ENCODE measurements at regions not wholly inside any gene's neighbourhood (a gene's known extent, or its start where the extent isn't known, plus 50 kb on each side); places are given as distances from the start of the nearest gene placed in this dataset.

DNA sequence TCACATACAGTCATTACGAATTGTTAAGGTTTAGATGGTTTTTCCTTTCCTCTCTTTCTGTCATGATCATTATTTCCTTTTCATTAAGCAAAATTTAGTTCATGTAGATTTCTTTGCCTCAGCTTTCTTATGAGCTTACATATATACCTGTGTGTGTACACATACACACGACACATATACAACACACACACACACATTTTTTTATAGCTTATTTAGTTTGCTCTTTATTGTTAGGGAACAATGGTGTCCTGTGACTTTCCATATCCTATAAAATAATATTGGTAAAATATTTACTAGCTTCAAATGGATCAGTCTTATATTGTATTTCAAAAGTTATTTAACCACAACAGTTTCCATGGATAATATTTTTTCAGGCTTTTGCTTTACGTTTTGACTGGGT lies 840.7 kb downstream of the PCDH18 start:
- TF ChIP-seq, protein P1, sequence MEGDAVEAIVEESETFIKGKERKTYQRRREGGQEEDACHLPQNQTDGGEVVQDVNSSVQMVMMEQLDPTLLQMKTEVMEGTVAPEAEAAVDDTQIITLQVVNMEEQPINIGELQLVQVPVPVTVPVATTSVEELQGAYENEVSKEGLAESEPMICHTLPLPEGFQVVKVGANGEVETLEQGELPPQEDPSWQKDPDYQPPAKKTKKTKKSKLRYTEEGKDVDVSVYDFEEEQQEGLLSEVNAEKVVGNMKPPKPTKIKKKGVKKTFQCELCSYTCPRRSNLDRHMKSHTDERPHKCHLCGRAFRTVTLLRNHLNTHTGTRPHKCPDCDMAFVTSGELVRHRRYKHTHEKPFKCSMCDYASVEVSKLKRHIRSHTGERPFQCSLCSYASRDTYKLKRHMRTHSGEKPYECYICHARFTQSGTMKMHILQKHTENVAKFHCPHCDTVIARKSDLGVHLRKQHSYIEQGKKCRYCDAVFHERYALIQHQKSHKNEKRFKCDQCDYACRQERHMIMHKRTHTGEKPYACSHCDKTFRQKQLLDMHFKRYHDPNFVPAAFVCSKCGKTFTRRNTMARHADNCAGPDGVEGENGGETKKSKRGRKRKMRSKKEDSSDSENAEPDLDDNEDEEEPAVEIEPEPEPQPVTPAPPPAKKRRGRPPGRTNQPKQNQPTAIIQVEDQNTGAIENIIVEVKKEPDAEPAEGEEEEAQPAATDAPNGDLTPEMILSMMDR (IDR thresholded peaks at IDR 0.05), result no peak
- no peak for TF ChIP-seq POLR2A (IDR thresholded peaks at IDR 0.05)
